Ammon's horn (tissue), 1 donor: ENCODE measurements at regions not wholly inside any gene's neighbourhood (a gene's known extent, or its start where the extent isn't known, plus 50 kb on each side); places are given as distances from the start of the nearest gene placed in this dataset.

Source experiments
- DNase-seq: peaks from one replicate; pipeline ENCODE4 v3.0.0-alpha.2; 2016; ENCODE audit warnings: low spot score

DNA sequence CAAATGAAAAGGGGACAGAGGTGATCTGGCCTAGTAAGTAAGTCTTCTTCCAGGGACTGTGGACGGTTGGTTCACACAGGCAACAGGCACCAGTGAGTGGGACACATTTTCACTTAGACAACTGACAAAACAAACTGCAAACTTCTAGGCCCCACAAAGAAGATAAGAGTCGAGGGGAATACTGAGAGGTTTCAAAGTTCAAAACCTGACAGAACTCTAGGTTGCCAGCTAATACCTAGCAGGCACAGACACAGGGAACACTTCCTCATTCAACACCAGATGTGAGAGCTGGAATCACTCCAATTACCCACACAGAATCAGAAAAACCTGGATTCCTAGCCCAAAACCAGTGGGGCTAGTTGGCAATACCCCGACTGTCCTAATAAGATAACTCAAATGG is 621.7 kb downstream of the ZPLD1 start:
- no peak for DNase-seq

DNA sequence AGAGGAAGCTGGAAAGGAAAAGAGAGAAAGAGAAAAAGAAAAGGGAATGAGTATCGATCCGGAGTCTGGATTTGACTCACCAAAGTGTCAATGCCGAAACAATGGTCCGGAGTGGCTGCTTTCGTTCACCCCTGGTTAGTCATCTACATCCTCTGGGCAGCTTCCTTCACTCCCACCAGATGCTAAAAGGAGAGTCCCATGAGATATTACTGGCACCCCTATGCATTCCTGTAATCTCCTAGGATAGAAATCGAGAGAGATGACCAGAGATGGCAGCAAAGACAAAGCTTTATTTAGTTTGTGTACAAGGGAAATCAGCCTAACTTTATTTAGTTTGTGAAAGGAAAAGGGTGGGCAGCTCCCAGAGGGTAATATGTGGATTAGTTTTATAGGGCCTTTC is 622.2 kb downstream of the ZPLD1 start:
- DNase-seq = no peak

DNA sequence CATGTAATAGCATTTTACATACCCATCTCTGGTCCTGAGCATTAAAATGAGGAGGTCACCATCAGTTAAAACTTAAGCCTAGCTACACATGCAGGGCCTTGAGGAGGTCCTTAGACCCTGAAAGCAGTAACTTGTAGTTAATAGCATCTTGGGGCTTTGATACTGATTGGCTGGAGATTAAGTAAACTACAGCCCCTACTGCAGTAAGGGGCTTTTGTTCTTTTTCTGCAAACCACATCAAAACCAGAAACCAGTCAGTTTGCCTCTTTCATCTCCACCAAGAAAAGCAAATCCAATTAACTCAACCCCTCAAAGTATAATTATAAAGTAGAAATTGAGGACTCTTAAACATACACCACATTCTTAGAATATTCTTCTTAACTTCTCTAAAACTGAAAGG is 622.7 kb downstream of the ZPLD1 start:
- no peak for DNase-seq

GRCh38 chr3:103059432-103059831 is 624.6 kb downstream of the ZPLD1 start:
- no peak for DNase-seq

DNA sequence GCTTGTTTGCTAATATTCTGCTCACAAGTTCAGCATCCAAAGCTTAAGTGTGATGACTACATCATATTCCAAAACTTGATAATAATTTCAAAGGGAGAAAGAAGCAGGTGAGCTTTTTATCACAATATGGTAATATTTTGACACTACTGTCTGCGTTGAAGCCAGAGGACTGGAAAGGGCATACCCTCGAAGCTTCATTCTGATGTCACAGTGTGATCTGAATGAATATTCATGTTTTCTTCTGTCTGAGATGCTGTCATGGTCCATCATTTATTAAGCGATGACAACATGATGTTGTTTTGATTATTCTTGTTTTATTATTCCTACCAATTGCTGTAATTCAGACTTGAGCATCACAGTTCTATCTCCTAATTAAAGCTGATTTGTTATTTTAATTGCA is 625.4 kb downstream of the ZPLD1 start:
- DNase-seq = no peak

- no peak for DNase-seq
Measured at GRCh38 chr3:103067963-103068362, 633.1 kb downstream of the ZPLD1 start.

DNA sequence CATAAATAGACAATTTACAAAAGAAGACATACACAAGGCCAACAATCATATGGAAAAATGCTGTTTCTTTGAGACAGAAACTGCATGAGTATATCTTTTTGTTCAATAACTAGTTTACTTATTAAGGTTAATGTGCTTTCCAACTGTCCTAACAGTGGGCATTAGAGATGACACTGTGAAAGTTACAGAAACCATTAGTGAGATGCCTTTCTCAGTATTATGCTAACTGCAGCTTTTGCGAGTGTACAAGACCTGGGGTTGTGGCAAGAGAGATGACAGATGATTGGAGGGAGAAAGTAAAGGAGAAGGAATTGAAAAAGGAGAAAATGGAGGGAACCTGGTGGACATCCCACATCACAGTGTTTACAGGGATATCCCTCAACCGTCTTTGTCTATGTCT is 640.5 kb downstream of the ZPLD1 start:
- no peak for DNase-seq

GRCh38 chr3:103077910-103078309 is 643.1 kb downstream of the ZPLD1 start:
- no peak for DNase-seq

DNA sequence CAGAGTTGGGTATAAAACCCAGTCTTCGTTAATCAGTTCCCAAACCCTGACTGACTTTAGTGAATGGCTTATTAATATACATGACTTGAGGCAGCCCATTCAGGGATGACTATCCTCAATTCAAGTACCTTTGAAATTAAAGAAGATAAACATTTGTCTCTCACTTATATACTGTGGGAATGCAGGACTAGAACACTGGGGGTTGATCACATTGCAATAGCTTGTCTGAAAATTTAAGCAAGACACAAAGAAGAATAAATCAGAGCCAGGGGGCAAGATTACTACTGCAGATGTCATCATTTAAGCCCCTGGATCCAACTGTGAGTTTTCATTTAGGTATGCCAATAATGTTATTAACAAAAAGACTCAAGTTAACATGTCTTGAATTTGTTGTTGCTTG is 647.7 kb downstream of the ZPLD1 start:
- DNase-seq = no peak

- DNase-seq = no peak
Measured at GRCh38 chr3:103083848-103084631, 649.2 kb downstream of the ZPLD1 start.

GRCh38 chr3:103085465-103085864 is 650.6 kb downstream of the ZPLD1 start:
- no peak for DNase-seq

DNA sequence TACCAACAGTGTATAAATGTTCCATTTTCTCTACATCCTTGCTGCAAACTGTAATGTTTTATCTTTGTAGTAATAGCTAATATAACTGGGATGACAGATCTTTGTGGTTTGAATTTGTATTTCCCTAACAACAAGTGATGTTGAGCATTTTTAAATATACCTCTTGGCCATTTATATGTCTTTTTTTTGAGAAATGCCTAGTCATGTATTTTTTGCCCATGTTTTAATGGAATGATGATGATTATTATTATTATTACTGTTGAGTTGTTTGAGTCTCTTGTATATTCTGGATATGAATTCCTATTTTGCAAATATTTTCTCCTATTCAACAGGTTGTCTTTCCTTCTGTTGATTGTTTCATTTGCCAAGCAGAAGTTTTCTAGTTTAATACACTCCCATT is 654.9 kb downstream of the ZPLD1 start:
- DNase-seq = no peak

- no peak for DNase-seq
Measured at GRCh38 chr3:103105206-103105605, 670.4 kb downstream of the ZPLD1 start.

GRCh38 chr3:103112273-103112672 is 677.5 kb downstream of the ZPLD1 start:
- DNase-seq = no peak

- no peak for DNase-seq
Measured at GRCh38 chr3:103126115-103126514, 691.3 kb downstream of the ZPLD1 start.

DNA sequence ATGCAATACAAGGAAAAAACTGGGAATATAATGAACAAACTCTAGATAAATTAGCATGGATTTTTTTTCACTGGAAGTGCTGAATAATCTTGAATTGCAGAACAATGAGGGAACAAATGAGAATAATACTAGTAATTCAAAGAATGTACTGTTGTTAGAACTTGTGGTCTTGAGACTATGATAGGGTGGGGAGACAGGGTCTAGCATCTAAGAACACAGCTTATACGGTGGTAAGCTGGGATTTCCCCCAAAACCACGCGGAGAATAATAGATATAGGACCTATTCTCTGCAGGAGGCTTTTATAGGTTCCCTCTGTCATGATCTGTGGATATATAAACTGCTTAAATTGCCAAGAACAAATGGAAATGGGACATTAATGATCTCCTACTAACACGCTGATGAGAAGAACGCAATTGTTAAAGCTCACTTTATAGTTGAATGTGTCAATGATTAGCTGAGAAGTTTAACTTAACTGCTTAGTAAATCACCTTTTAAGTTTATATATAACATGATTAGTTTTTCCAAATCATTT is 692.3 kb downstream of the ZPLD1 start:
- DNase-seq = no peak

GRCh38 chr3:103127737-103128136 is 692.9 kb downstream of the ZPLD1 start:
- no peak for DNase-seq

DNA sequence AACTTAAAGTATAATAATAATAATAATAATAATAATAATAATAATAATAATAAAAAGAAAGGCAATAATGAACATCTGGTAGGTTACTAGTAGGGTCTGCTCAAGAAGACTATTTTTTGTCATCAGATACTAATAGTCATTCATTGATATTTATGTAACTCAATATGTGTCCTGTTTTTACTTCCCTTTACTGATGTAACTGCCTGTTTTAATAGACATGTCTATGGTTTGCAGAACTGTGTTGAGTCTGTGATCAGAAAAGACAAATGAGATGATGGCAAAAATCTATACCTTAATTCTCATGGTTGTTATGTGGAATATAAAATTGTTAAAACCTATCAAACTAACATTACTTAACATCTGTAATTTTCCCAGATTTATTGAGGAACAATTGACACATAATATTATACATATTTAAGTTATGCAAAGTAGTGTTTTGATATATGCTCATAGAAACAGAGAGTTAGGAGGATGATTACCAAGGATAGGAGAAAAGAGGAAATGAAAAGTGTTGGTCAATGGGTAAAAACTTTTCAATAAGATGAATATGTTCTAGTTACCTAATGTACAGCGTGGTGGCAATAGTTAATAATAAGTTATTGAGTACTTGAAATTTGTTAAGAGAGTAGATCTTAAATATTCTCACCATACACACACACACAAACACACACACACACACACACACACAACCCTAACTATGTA is 699.4 kb downstream of the ZPLD1 start:
- no peak for DNase-seq

GRCh38 chr3:103136621-103137020 is 701.8 kb downstream of the ZPLD1 start:
- DNase-seq = no peak

- no peak for DNase-seq
Measured at GRCh38 chr3:103137830-103138229, 703.0 kb downstream of the ZPLD1 start.

- DNase-seq = no peak
Measured at GRCh38 chr3:103158183-103158582, 723.4 kb downstream of the ZPLD1 start.

DNA sequence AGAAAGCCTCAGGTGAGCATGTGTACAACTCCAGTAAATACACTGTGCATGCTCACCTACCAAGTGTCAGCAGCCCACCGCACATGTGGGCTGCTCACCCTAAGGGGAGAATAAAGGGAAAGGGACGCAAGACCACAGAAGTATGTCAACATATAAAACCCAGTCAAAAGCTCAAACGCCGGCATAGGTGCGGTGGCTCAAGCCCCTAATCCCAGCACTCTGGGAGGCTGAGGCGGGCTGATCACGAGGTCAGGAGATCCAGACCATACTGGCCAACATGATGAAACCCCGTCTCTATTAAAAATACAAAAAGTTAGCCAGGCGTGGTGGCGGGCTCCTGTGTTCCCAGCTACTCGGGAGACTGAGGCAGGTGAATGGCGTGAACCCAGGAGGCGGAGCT is 732.1 kb downstream of the ZPLD1 start:
- DNase-seq = no peak

DNA sequence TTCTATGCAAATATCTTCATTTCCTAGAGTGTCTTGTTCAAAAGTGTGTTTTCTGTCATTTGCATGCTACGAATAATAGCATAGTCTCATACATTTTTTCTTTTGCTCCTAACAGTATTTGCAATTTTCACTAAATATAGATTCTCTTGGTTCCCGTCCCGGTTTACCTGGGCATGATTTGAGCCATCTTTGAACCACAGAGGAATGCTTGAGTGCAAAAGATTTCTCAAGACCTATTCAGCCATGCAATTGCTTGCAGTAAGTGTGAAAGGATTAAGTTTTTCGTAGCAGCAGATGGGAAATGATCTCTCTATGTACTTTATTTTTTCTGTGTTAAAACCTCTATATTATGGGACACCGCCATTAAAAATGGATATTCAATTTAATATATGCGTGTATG is 733.0 kb downstream of the ZPLD1 start:
- DNase-seq = no peak

- no peak for DNase-seq
Measured at GRCh38 chr3:103169289-103169688, 734.5 kb downstream of the ZPLD1 start.
